HG02759 (cell line): ENCODE measurements at regions not wholly inside any gene's neighbourhood (a gene's known extent, or its start where the extent isn't known, plus 50 kb on each side); places are given as distances from the start of the nearest gene placed in this dataset.
"Not testable (repeated sequence)": the region's sequence is repeated elsewhere in the genome, so short reads cannot be mapped to it uniquely, and the experiment has no call there.

Experiments
- ATAC-seq: cut with Tn5 transposase; IDR thresholded peaks from one replicate; pipeline ENCODE4 v1.9.1; 2021; ENCODE audit warnings: mild to moderate bottlenecking, moderate library complexity; ENCODE audit not compliant: unreplicated experiment

DNA sequence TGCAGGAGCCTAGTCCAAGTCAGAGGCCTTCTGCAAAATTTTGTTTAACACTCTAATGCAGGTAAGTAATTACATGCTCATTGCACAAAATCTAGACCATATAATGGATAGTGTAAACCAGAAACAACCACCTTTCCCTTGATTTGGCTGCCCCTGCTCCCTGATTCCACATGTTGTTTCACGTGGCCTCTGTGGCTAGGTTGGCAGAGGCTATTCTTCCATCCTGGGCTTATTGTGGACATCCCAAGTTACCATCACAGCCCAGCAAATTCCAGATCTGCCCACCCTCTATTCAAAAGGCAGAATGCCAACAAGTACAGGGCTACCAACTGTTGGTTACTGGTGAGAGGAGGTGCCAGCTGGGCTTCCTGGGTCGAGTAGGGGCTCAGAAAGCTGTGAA is 794.5 kb upstream of the GRM7 start:
- no peak for ATAC-seq

DNA sequence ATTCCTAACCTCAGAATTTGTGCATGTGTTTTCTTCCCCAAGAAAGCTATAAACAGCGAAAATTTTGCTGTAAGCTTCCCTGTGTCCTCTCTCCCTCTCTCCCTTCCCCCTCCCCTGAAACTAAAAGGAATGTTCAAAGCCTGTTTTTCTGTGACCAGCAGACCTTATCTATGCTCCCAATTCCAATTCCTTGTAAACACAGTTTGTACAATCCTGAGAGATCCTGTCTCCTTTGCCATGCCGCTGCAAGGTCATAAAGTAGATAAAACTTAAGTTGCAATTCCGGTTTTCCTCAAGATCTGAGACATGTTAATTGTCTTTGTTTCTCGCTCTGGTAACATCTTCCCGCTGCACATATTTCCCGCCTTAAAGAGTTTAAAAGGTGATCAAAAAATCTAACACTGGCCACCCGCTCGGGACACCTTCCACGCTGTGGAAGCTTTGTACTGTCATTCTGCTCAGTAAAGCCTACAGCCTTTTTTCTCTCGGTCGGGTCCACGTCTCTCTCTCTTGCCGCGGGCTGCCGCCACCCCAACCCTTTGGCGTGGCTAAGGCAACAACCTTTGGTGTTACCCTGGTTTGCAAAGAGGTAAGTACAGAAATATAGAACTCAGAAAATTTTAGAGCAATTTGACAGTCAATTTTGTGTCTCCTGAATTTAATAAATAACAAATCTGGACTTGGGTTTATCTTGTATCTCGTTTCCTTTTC is 793.9 kb upstream of the GRM7 start:
- ATAC-seq, result not testable (repeated sequence)

DNA sequence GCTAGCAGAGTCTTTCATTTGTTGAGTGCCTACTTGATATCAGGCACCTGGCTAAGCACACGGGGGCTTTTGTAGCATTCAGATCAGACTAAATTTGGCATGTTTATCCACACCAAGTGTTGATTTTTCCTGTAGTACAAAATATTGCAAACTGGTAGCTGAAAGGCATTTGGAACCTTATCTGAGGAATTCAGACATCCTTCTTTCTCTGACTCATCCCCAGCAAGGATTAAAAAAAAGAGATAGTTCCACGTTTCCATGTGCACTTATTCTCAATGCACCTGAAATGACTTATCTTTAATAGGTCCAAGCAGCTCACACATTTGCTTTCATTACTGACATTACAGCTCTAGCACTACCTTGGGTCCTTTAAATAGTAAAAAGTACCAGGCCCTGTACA is 786.0 kb upstream of the GRM7 start:
- no peak for ATAC-seq

DNA sequence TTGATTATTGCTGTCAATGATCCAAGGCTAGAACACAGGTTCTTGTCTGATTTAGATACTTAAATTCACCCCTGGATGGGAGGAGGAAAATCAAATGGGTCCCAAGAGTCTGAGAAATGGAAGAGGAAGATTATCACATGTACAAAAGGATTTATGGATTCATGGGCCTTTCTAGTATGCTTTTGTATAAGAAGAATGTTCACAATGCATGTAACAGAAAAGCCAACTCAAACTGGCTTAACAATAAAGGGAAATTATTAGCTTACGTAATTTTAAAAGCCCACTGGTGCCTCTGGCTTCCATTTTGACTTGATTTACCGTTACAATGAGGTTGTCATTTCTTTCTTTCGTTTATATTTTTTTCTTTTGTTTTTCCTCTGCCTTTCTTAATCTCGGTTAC is 782.5 kb upstream of the GRM7 start:
- ATAC-seq, result no peak

- ATAC-seq, result no peak
Measured at GRCh38 chr3:6079011-6079410, 781.9 kb upstream of the GRM7 start.

- ATAC-seq, result no peak
Measured at GRCh38 chr3:6079561-6080179, 781.2 kb upstream of the GRM7 start.

GRCh38 chr3:6088433-6088832 is 772.5 kb upstream of the GRM7 start:
- ATAC-seq, result no peak

- no peak for ATAC-seq
Measured at GRCh38 chr3:6089780-6090179, 771.1 kb upstream of the GRM7 start.

GRCh38 chr3:6091262-6091661 is 769.7 kb upstream of the GRM7 start:
- ATAC-seq, result no peak

DNA sequence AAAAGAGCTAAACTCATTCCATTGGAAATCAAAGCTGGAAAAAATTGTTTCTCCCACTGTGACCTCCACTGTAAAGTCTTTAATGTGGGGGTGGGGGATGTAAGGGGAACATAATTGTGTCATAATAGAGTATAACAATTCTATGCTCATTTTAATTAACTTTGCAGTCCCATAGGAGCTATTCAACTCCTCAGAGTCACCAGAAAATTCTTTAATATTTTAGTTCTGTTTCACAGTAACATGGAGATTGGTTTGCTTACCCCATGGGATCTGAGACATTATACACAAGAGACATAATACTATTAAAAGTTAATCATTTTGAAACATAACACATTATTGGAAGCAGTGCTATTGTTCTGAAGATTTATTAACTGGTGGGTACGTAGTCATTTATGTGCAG is 765.9 kb upstream of the GRM7 start:
- ATAC-seq, result no peak

DNA sequence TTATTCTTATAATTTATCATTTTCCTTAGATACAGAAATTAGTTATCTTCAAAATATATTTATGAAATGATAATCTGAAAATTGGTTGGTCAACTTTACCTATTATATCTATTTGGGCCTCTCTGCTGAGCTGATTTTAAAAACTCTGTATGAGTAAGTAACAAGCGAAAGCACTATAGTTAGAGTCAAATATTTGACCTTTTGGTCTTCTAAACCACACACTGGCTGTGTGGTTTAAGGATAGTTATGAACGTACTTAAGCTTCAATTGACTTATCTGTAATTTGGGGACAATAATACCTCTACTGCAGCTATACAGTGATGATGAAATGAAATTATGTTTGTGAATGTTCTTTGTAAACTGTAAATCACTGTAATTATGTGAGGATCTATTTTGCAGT is 763.9 kb upstream of the GRM7 start:
- no peak for ATAC-seq

- no peak for ATAC-seq
Measured at GRCh38 chr3:6097556-6097955, 763.4 kb upstream of the GRM7 start.

DNA sequence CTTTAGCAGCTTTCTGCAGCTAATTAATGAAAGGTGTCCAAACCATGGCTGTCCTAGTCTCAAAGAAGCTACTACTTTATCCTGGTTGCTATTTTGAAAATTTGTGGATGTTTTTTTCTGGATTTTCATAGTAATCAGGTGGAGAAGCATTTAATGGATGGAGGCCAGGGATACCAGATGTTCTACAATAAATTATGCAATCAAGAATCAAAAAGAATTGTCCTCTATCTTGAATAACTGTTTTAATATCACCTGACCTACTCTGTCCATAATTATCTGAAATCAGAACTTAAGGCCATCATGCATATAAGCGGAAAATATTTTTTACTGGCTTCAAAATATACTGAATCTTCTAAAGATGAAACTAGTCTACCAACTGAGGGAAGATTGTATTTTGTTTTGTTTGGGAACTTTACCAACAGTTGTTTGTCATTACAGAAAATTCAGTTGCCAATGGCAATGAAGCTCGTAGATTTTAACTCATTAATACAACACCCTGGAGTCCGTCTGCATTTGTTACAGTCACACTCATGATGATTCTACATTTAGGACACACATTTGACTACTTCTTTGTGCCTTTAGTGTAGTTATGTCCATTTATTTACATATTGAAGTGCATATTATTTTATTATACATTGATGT is 762.3 kb upstream of the GRM7 start:
- no peak for ATAC-seq

DNA sequence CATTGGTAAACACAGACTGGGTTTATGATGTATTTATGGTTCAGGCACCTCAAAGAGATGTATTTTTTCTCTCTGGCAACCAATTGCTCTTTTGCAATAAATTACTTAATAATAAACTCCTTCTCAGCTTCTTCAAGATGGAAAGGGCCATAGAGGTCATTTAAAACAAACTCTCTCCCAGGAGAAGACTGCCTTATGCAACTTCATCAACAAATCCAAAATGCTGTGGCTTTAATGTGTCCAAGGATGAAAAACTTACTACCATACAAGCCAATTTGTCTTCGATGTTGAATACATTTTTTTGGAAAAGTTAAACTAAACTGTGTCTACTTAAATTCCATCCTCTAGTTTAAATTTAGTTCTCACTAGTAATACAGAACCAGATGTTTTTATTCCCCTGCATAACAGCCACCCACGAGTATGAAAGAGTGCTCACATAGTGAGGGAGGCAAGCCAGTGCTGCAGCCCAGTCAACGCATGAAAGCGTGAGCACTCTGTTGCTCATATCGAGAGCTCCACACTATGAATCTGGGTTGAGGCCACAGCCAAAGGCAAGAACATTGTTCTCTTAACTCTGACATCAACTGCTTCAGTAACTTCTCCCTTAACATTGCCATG is 761.3 kb upstream of the GRM7 start:
- ATAC-seq, result no peak

- no peak for ATAC-seq
Measured at GRCh38 chr3:6105187-6105586, 755.7 kb upstream of the GRM7 start.

DNA sequence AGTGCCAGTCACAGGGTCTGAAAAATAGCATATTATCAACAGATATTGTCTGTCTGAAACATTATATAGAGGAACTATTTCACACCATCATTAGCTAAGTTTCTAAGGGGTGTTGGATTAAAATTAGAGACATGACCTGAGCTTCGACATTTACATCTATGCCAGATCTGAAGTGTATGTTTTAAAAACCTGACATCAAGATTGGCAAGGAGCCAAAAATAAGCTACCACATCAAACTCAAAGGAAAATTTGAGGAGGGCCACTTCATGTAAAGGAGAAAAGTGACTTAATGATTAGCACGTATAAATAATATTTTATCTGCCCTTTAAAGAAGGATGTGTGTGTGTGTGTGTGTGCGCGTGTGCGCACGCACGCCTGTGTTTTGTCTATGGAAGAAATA is 752.0 kb upstream of the GRM7 start:
- ATAC-seq, result no peak

DNA sequence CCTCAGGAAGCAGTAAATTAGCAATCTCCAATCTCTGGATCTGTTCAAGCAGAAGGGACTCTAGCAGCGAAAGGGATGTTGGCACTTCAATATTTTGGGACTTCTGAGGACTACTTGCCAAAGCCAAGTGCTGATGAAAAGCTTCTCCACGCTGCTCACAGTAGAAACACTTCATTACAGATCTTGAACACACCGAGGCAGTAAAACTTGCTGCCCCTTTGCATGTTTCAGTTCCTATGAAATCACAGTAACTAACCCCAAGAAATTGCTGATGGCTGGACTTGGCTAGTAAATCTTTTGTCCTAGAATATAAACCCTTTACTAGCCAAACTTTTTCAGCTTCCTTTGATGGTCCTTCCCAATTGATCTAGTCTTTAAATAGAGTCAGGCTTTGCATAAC is 750.5 kb upstream of the GRM7 start:
- no peak for ATAC-seq

- ATAC-seq, result no peak
Measured at GRCh38 chr3:6112546-6112945, 748.4 kb upstream of the GRM7 start.

GRCh38 chr3:6113338-6113737 is 747.6 kb upstream of the GRM7 start:
- ATAC-seq, result no peak

DNA sequence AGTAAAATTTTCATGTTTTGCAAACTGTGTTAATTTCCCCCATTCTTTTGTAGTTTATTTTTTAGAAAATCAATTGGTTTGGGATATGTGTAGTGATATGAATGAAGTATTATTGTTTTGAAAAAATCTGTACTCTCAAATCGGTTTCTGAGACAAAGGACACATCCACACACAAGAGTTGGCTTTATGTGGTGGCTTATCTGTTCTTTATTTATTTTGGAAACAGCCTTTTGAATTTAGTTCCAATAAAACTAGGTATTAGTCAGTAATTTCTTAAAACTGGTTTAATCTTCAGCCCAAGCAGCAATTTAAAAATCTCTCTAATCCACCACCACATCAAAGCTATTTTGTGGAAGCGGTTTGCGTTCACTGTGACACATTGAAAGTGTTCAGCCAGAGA is 741.5 kb upstream of the GRM7 start:
- no peak for ATAC-seq

GRCh38 chr3:6120786-6121185 is 740.1 kb upstream of the GRM7 start:
- no peak for ATAC-seq

DNA sequence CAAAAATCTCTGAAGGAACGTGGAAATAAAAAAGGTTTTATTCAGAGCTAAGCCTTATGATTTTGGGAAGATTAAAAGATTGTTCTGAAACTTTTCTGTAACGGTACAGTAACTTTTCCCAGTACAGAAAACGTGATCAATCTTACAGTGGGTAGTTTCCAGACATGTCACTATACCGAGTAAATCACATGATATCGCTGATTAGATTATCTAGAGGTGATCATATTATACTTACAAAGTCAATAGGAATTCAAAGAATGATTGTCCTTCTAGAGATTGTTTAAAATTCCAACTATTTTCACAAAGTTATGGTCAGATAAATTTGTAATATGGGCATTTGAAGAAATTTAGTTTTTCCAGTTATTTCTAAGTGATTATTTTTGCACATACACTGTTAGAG is 736.0 kb upstream of the GRM7 start:
- ATAC-seq, result no peak
